ENCODE measurements at regions not wholly inside any gene's neighbourhood (a gene's known extent, or its start where the extent isn't known, plus 50 kb on each side); places are given as distances from the start of the nearest gene placed in this dataset.

GRCh38 chr4:152155070-152155469, 380.8 kb downstream of the FBXW7 start:
- TF ChIP-seq CTCF (IDR thresholded peaks at IDR 0.05; ENCODE audit: low read depth, low read length) (no peak), POLR2A (IDR thresholded peaks at IDR 0.05; ENCODE audit: extremely low read depth, insufficient read length) (no peak)

Measured in NB4 (cell line).